GM12878 (cell line): ENCODE measurements at regions not wholly inside any gene's neighbourhood (a gene's known extent, or its start where the extent isn't known, plus 50 kb on each side); places are given as distances from the start of the nearest gene placed in this dataset.
A peak's percentile ranks its signal among the peaks of the same experiment; 100 is the strongest.

Source experiments
- ATAC-seq: fragments of 200-7000 bp; cut with Tn5 transposase; 3 replicates; pipeline ENCODE4 v1.9.1; 2020; ENCODE audit warnings: mild to moderate bottlenecking, moderate library complexity
- BruUV-seq: library from RNA; stranded (reverse); fragments of 400-500 nt; replicated peaks from 2 replicates; lab custom pipeline; 2021; lab: Mats Ljungman, UMichigan
- CTCF ChIA-PET: fragments of 300-600 bp; sonication (Branson Sonifier 250); formaldehyde crosslinking; extraction: SDS; loops from one replicate; lab custom pipeline; 2021; ENCODE audit warnings: inconsistent platforms; lab: Yijun Ruan, JAX
- POLR2A ChIA-PET: fragments of 350-600 bp; formaldehyde crosslinking; extraction: SDS; loops from one replicate; lab custom pipeline; 2021; ENCODE audit warnings: inconsistent platforms; lab: Charles Lee
- RAD21 ChIA-PET: fragments of 300-600 bp; sonication (Branson Sonifier 250); formaldehyde crosslinking; loops from one replicate; lab custom pipeline; 2023; ENCODE audit warnings: antibody characterized with exemption; ENCODE audit not compliant: unreplicated experiment; lab: Charles Lee
- SMC1A ChIA-PET: fragments of 300-600 bp; sonication (Branson Sonifier 250); formaldehyde crosslinking; loops from one replicate; lab custom pipeline; 2023; ENCODE audit not compliant: unreplicated experiment, uncharacterized antibody; lab: Charles Lee
- DNase-seq: peaks from one replicate; pipeline ENCODE4 v3.0.0-alpha.2; 2011; ENCODE audit warnings: low read depth, low spot score
- FAIRE-seq: peaks from 3 replicates; lab custom pipeline; 2011; peaks lifted over from hg19 to GRCh38; lab: Jason Lieb, UNC
- H2AFZ ChIP-seq: 2 replicates; pipeline ENCODE4 v1.6.0; 2011; ENCODE audit warnings: low read depth, low read length, control low read depth; ENCODE audit not compliant: control insufficient read depth
- H3K27ac ChIP-seq: 2 replicates; pipeline ENCODE4 v1.5.1; 2011; ENCODE audit warnings: control low read depth; ENCODE audit not compliant: control insufficient read depth, insufficient read depth
- H3K27me3 ChIP-seq, 2 experiments: replicated peaks in 1 of 2; 2 replicates each; pipeline versions ENCODE4 v1.6.0 to v1.6.1; 2011; ENCODE audit warnings: low read length in 1 of 2; ENCODE audit not compliant: control insufficient read depth in 2 of 2, insufficient read depth in 2 of 2
- H3K36me3 ChIP-seq, 2 experiments: 2 replicates each; pipeline ENCODE4 v1.5.1; 2011; ENCODE audit warnings: low read length in 1 of 2; ENCODE audit not compliant: control insufficient read depth in 2 of 2, insufficient read depth in 2 of 2
- H3K4me1 ChIP-seq: 2 replicates; pipeline ENCODE4 v1.6.1; 2011; ENCODE audit warnings: mild to moderate bottlenecking, low read length, moderate library complexity, mixed read lengths; ENCODE audit not compliant: control insufficient read depth, insufficient read depth
- H3K4me2 ChIP-seq: 2 replicates; pipeline ENCODE4 v1.6.0; 2011; ENCODE audit warnings: control low read depth; ENCODE audit not compliant: control insufficient read depth, insufficient read depth
- H3K4me3 ChIP-seq: fragments of 200-600 bp; sonication (generic); 2 replicates; pipeline ENCODE4 v1.5.1; 2016
- H3K79me2 ChIP-seq: 2 replicates; pipeline ENCODE4 v1.6.0; 2011; ENCODE audit warnings: low read length; ENCODE audit not compliant: control insufficient read depth, insufficient read depth
- H3K9ac ChIP-seq: 2 replicates; pipeline ENCODE4 v1.8.0; 2011; ENCODE audit warnings: low read length, control low read depth, mixed read lengths; ENCODE audit not compliant: control insufficient read depth, insufficient read depth
- H3K9me3 ChIP-seq: replicated peaks from 3 replicates; pipeline ENCODE4 v1.5.1; 2011; ENCODE audit warnings: mild to moderate bottlenecking, low read length; ENCODE audit not compliant: control insufficient read depth, insufficient read depth
- H4K20me1 ChIP-seq: 2 replicates; pipeline ENCODE4 v1.6.0; 2011; ENCODE audit not compliant: control insufficient read depth, insufficient read depth
- BMI1 ChIP-seq: fragments of 450-650 bp; IDR thresholded peaks from 2 replicates; pipeline ENCODE4 v1.6.1; 2016; ENCODE audit warnings: mild to moderate bottlenecking, moderate library complexity, borderline replicate concordance
- CHD1 ChIP-seq: IDR thresholded peaks from 2 replicates; pipeline ENCODE4 v1.6.1; 2012; ENCODE audit warnings: low read depth, low read length, improper control_type of control experiment
- CREB1 ChIP-seq: IDR thresholded peaks from 2 replicates; pipeline ENCODE4 v1.6.1; 2012; ENCODE audit warnings: low read depth, mild to moderate bottlenecking, inconsistent platforms
- EP300 ChIP-seq, 2 experiments: fragments of 150-350 bp in 1 of 2; IDR thresholded peaks; 2 replicates each; pipeline ENCODE4 v1.6.1; 2011 to 2012; ENCODE audit warnings: low read depth in 2 of 2, low read length in 2 of 2, borderline replicate concordance in 1 of 2, improper control_type of control experiment in 1 of 2, inconsistent platforms in 1 of 2; ENCODE audit not compliant: control insufficient read depth in 1 of 2
- KDM1A ChIP-seq: fragments of 200-600 bp; sonication (generic); IDR thresholded peaks from 2 replicates; pipeline ENCODE4 v1.6.1; 2016; ENCODE audit warnings: borderline replicate concordance
- MXI1 ChIP-seq: fragments of 150-350 bp; IDR thresholded peaks from 2 replicates; pipeline ENCODE4 v1.6.1; 2011; ENCODE audit warnings: low read depth, mild to moderate bottlenecking, inconsistent platforms, low read length, improper control_type of control experiment
- PML ChIP-seq: IDR thresholded peaks from 2 replicates; pipeline ENCODE4 v1.6.1; 2012; ENCODE audit warnings: low read length, inconsistent platforms
- POLR2A ChIP-seq: IDR thresholded peaks from 2 replicates; pipeline ENCODE4 v1.6.1; 2011; ENCODE audit warnings: low read depth, mild to moderate bottlenecking, low read length
- RAD21 ChIP-seq: IDR thresholded peaks from 2 replicates; pipeline ENCODE4 v1.6.1; 2011; ENCODE audit warnings: mild to moderate bottlenecking, low read depth, low read length, moderate library complexity; ENCODE audit not compliant: insufficient read depth
- RAD51 ChIP-seq: fragments of 450-650 bp; IDR thresholded peaks from 2 replicates; pipeline ENCODE4 v1.6.1; 2016; ENCODE audit warnings: moderate library complexity, mild to moderate bottlenecking, inconsistent platforms
- SMC3 ChIP-seq: IDR thresholded peaks from 2 replicates; pipeline ENCODE4 v1.6.1; 2011; ENCODE audit warnings: low read length, improper control_type of control experiment, borderline replicate concordance
- USF2 ChIP-seq: IDR thresholded peaks from 2 replicates; pipeline ENCODE4 v1.6.1; 2011; ENCODE audit warnings: low read depth, low read length, improper control_type of control experiment, borderline replicate concordance
- YY1 ChIP-seq: IDR thresholded peaks from 2 replicates; pipeline ENCODE4 v1.6.1; 2011; ENCODE audit warnings: low read depth, mild to moderate bottlenecking, low read length
- ZNF217 ChIP-seq: fragments of 450-650 bp; IDR thresholded peaks from 2 replicates; pipeline ENCODE4 v1.6.1; 2017; ENCODE audit warnings: antibody characterized with exemption, mild to moderate bottlenecking
- ZSCAN29 ChIP-seq: fragments of 450-650 bp; IDR thresholded peaks from 2 replicates; pipeline ENCODE4 v1.6.1; 2017; ENCODE audit warnings: mild to moderate bottlenecking, moderate library complexity
- WGBS: methylation state at CpG from one replicate; pipeline ENCODE4 v1.1.6; 2016; ENCODE audit warnings: low lambda C conversion rate; ENCODE audit not compliant: insufficient replicate concordance, insufficient coverage; ENCODE audit errors: missing lambda C conversion rate; 5-methylcytosine and 5-hydroxymethylcytosine counted together
- in situ Hi-C: fragments of 300-500 bp; cut with MboI; formaldehyde crosslinking; loops from 9 replicates; pipeline ENCODE4 v1.14.3; 2018; ENCODE audit warnings: mixed read lengths
- intact Hi-C: fragments of 100-400 bp; cut with micrococcal nuclease; formaldehyde crosslinking; loops from one replicate; pipeline ENCODE4 v1.14.2; 2022; ENCODE audit not compliant: unreplicated experiment
- TF ChIP-seq, protein P1 (sequence below), 3 experiments: IDR thresholded peaks in 2 of 3; conservative IDR thresholded peaks in 1 of 3; 2 replicates each; pipeline ENCODE4 v1.5.1; 2011; ENCODE audit warnings: low read depth in 3 of 3, low read length in 3 of 3, mild to moderate bottlenecking in 3 of 3, control low read depth in 2 of 3, moderate library complexity in 2 of 3, inconsistent platforms in 1 of 3, mixed read lengths in 1 of 3; ENCODE audit not compliant: control insufficient read depth in 2 of 3, insufficient read depth in 1 of 3; ENCODE audit errors: extremely low read depth in 1 of 3

GRCh38 chr4:163679189-163679588 is 184.7 kb downstream of the TMA16 start:
- ChIA-PET POLR2A (no interaction called here), CTCF (interaction anchor here (0.9 to 17.2 kb wide), 14 partner anchors 13 to 335 kb away, joined by 3 to 571 read pairs (median 7); no protein-coding TSS in a partner anchor), RAD21 (interaction anchor here (0.9 to 9.3 kb wide), 6 partner anchors 12 to 327 kb away, joined by 3 to 247 read pairs (median 20); no protein-coding TSS in a partner anchor), SMC1A (interaction anchor here (0.8 to 25.0 kb wide), 11 partner anchors 14 to 334 kb away, joined by 3 to 727 read pairs (median 3); no protein-coding TSS in a partner anchor)
- Histone ChIP-seq H3K4me3 (no peak overlapping the region), H3K9ac (no peak overlapping the region), H3K9me3 (no peaks in the 10 kb centered on the region; the same call in 2 of the 3 replicates), H3K27me3 (no peaks in the 10 kb centered on the region), H2AFZ (no peak overlapping the region), H3K27ac (no peak overlapping the region), H4K20me1 (no peaks in the 10 kb centered on the region), H3K79me2 (no peaks in the 10 kb centered on the region), H3K4me1 (no peaks in the 10 kb centered on the region; the same call in 1 of the 2 replicates), H3K4me2 (no peak overlapping the region), H3K36me3 (no peaks in the 10 kb centered on the region)
- 25% methylated on average over 5 of the region's 5 CpGs for WGBS
- no peak for FAIRE-seq
- TF ChIP-seq MXI1 = no peak
- no peak for TF ChIP-seq CREB1
- no peak for TF ChIP-seq EP300 (IDR thresholded peaks at IDR 0.05; ENCODE audit: borderline replicate concordance in 1 of 2, control insufficient read depth in 1 of 2, low read depth in 2 of 2, low read length in 2 of 2)
- TF ChIP-seq POLR2A = no peak
- no peak for TF ChIP-seq CHD1
- no peak for TF ChIP-seq PML
- TF ChIP-seq SMC3 = peak; percentile 45; the same call in 1 of the 2 replicates
- no peak for TF ChIP-seq ZSCAN29
- no peak for TF ChIP-seq RAD51
- TF ChIP-seq ZNF217 = no peak
- TF ChIP-seq USF2 = no peak
- no peak for TF ChIP-seq YY1
- TF ChIP-seq, protein P1, sequence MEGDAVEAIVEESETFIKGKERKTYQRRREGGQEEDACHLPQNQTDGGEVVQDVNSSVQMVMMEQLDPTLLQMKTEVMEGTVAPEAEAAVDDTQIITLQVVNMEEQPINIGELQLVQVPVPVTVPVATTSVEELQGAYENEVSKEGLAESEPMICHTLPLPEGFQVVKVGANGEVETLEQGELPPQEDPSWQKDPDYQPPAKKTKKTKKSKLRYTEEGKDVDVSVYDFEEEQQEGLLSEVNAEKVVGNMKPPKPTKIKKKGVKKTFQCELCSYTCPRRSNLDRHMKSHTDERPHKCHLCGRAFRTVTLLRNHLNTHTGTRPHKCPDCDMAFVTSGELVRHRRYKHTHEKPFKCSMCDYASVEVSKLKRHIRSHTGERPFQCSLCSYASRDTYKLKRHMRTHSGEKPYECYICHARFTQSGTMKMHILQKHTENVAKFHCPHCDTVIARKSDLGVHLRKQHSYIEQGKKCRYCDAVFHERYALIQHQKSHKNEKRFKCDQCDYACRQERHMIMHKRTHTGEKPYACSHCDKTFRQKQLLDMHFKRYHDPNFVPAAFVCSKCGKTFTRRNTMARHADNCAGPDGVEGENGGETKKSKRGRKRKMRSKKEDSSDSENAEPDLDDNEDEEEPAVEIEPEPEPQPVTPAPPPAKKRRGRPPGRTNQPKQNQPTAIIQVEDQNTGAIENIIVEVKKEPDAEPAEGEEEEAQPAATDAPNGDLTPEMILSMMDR (IDR thresholded peaks at IDR 0.05 in 2 of 3, conservative IDR thresholded peaks at IDR 0.05 in 1 of 3; ENCODE audit: control insufficient read depth in 2 of 3, extremely low read depth in 1 of 3, insufficient read depth in 1 of 3, low read depth in 3 of 3, low read length in 3 of 3) = peak; percentile 16 to 42 (median 29); a peak in 3 of 6 replicates
- TF ChIP-seq RAD21 = peak; percentile 47
- no peak for TF ChIP-seq BMI1
- TF ChIP-seq KDM1A = no peak
- BruUV-seq = no TSS peak
- ATAC-seq = peak; percentile 61
- in situ Hi-C loops (no loop called here), intact Hi-C loops (no loop called here)
- no peak for DNase-seq
